Neural cell (in vitro differentiated cells): ENCODE measurements at regions not wholly inside any gene's neighbourhood (a gene's known extent, or its start where the extent isn't known, plus 50 kb on each side); places are given as distances from the start of the nearest gene placed in this dataset.

ENCODE experiments used
- H2AFZ ChIP-seq: fragments of 200-600, 300-800 bp; sonication (generic), shearing (Covaris generic); 2 replicates; pipeline ENCODE4 v1.6.0; 2014; ENCODE audit warnings: low read depth, mild to moderate bottlenecking, antibody characterized with exemption, low read length, moderate library complexity
- H3F3A ChIP-seq: fragments of 200-600 bp; shearing (Covaris generic); 2 replicates; pipeline ENCODE4 v1.6.1; 2016; ENCODE audit warnings: mild to moderate bottlenecking, moderate library complexity, mixed read lengths, antibody characterized with exemption, low read length; ENCODE audit not compliant: insufficient read depth, poor library complexity, severe bottlenecking
- H3K27ac ChIP-seq: fragments of 200-600, 300-800 bp; sonication (generic), shearing (Covaris generic); 2 replicates; pipeline ENCODE4 v1.5.1; 2014; ENCODE audit warnings: mild to moderate bottlenecking, low read length, moderate library complexity
- H3K27me3 ChIP-seq: fragments of 300-800, 200-600 bp; sonication (generic), shearing (Covaris generic); 2 replicates; pipeline ENCODE4 v1.6.0; 2014; ENCODE audit warnings: mild to moderate bottlenecking, low read depth, low read length, moderate library complexity; ENCODE audit not compliant: insufficient read depth
- H3K36me3 ChIP-seq: fragments of 300-800, 200-600 bp; sonication (generic), shearing (Covaris generic); 2 replicates; pipeline ENCODE4 v1.5.1; 2014; ENCODE audit warnings: mild to moderate bottlenecking, antibody characterized with exemption, low read length, moderate library complexity; ENCODE audit not compliant: insufficient read depth
- H3K4me2 ChIP-seq: fragments of 300-800, 200-600 bp; sonication (generic), shearing (Covaris generic); 2 replicates; pipeline ENCODE4 v1.6.0; 2014; ENCODE audit warnings: mild to moderate bottlenecking, low read length
- H3K4me3 ChIP-seq: fragments of 300-800, 200-600 bp; sonication (generic), shearing (Covaris generic); 2 replicates; pipeline ENCODE4 v1.5.1; 2014; ENCODE audit warnings: mild to moderate bottlenecking, low read length, moderate library complexity
- H3K79me2 ChIP-seq: fragments of 200-600 bp; shearing (Covaris generic); replicated peaks from 2 replicates; pipeline ENCODE4 v1.6.0; 2014; ENCODE audit warnings: mild to moderate bottlenecking, low read length, moderate library complexity; ENCODE audit not compliant: insufficient read depth
- H3K9ac ChIP-seq: fragments of 300-800, 200-600 bp; sonication (generic), shearing (Covaris generic); 2 replicates; pipeline ENCODE4 v1.6.1; 2016; ENCODE audit warnings: mild to moderate bottlenecking, low read length, mixed read lengths
- H3K9me2 ChIP-seq: fragments of 200-600 bp; shearing (Covaris generic); 2 replicates; pipeline ENCODE4 v1.6.1; 2016; ENCODE audit warnings: mild to moderate bottlenecking, low read length, mixed read lengths; ENCODE audit not compliant: insufficient read depth
- H3K9me3 ChIP-seq: fragments of 200-600, 300-800 bp; sonication (generic), shearing (Covaris generic); 2 replicates; pipeline ENCODE4 v1.6.1; 2016; ENCODE audit warnings: mild to moderate bottlenecking, mixed run types, low read length, moderate library complexity, mixed read lengths
- H4K20me1 ChIP-seq: fragments of 200-600 bp; shearing (Covaris generic); 2 replicates; pipeline ENCODE4 v1.6.1; 2016; ENCODE audit warnings: mild to moderate bottlenecking, mixed run types; ENCODE audit not compliant: insufficient read depth
- CTCF ChIP-seq: fragments of 450-650 bp; IDR thresholded peaks from 2 replicates; pipeline ENCODE4 v1.5.1; 2014; ENCODE audit warnings: antibody characterized with exemption, mild to moderate bottlenecking, moderate library complexity; ENCODE audit not compliant: poor library complexity, severe bottlenecking
- EP300 ChIP-seq: fragments of 450-650 bp; conservative IDR thresholded peaks from 2 replicates; pipeline ENCODE4 v1.6.1; 2014; ENCODE audit warnings: antibody characterized with exemption, mild to moderate bottlenecking, moderate library complexity; ENCODE audit not compliant: poor library complexity, severe bottlenecking
- EZH2 ChIP-seq: fragments of 200-600, 300-800 bp; shearing (Covaris generic), sonication (generic); IDR thresholded peaks from 2 replicates; pipeline ENCODE4 v1.6.1; 2014; ENCODE audit warnings: antibody characterized with exemption, low read length, borderline replicate concordance, mild to moderate bottlenecking; ENCODE audit not compliant: insufficient read depth, poor library complexity, severe bottlenecking
- MXI1 ChIP-seq: fragments of 450-650 bp; conservative IDR thresholded peaks from 2 replicates; pipeline ENCODE4 v1.6.1; 2014; ENCODE audit warnings: antibody characterized with exemption, mild to moderate bottlenecking; ENCODE audit not compliant: poor library complexity, severe bottlenecking
- POLR2AphosphoS5 ChIP-seq: IDR thresholded peaks from 2 replicates; pipeline ENCODE4 v1.6.1; 2012
- RAD21 ChIP-seq: fragments of 450-650 bp; conservative IDR thresholded peaks from 2 replicates; pipeline ENCODE4 v1.6.1; 2014; ENCODE audit warnings: antibody characterized with exemption, mild to moderate bottlenecking, moderate library complexity
- SMC3 ChIP-seq: fragments of 450-650 bp; conservative IDR thresholded peaks from 2 replicates; pipeline ENCODE4 v1.6.1; 2014; ENCODE audit warnings: antibody characterized with exemption, mild to moderate bottlenecking, moderate library complexity; ENCODE audit not compliant: poor library complexity
- TAF1 ChIP-seq: IDR thresholded peaks from 2 replicates; pipeline ENCODE4 v1.6.1; 2012; ENCODE audit warnings: low read depth
- TF ChIP-seq, protein P1 (sequence below): IDR thresholded peaks from 2 replicates; pipeline ENCODE4 v1.6.1; 2012; ENCODE audit warnings: borderline replicate concordance

DNA sequence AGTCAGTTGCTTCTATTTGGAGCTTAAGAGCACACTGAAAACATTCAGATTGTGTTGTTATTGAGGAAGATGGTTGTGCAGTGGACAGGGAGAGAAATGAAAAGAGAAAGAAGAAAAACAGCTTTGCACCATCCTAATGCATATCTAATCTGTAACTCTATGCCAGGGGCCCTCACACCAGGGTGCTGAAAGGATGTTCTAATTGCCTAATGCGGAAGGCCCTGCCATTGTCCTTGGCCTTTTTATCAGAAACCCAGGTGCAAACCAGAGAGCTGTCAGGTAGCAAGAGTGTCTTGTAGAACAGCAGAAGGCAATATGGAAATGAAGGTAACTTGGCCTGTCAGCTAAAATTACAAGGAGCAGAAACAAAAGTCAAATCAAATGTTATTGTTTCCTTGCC lies 384.5 kb upstream of the PIK3R1 start:
- Histone ChIP-seq H3K9ac (no peak overlapping the region), H3K27me3 (no peaks in the 10 kb centered on the region), H3K4me2 (no peak overlapping the region), H2AFZ (no peak overlapping the region), H3K4me3 (no peak overlapping the region), H3K27ac (no peak overlapping the region), H3K79me2 (no peaks in the 10 kb centered on the region), H3K9me2 (no peaks in the 10 kb centered on the region), H3K9me3 (no peaks in the 10 kb centered on the region), H3K36me3 (no peaks in the 10 kb centered on the region), H4K20me1 (no peaks in the 10 kb centered on the region), H3F3A (no peaks in the 10 kb centered on the region)
- TF ChIP-seq, protein P1, sequence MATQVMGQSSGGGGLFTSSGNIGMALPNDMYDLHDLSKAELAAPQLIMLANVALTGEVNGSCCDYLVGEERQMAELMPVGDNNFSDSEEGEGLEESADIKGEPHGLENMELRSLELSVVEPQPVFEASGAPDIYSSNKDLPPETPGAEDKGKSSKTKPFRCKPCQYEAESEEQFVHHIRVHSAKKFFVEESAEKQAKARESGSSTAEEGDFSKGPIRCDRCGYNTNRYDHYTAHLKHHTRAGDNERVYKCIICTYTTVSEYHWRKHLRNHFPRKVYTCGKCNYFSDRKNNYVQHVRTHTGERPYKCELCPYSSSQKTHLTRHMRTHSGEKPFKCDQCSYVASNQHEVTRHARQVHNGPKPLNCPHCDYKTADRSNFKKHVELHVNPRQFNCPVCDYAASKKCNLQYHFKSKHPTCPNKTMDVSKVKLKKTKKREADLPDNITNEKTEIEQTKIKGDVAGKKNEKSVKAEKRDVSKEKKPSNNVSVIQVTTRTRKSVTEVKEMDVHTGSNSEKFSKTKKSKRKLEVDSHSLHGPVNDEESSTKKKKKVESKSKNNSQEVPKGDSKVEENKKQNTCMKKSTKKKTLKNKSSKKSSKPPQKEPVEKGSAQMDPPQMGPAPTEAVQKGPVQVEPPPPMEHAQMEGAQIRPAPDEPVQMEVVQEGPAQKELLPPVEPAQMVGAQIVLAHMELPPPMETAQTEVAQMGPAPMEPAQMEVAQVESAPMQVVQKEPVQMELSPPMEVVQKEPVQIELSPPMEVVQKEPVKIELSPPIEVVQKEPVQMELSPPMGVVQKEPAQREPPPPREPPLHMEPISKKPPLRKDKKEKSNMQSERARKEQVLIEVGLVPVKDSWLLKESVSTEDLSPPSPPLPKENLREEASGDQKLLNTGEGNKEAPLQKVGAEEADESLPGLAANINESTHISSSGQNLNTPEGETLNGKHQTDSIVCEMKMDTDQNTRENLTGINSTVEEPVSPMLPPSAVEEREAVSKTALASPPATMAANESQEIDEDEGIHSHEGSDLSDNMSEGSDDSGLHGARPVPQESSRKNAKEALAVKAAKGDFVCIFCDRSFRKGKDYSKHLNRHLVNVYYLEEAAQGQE: no peak
- TF ChIP-seq TAF1 (no peak), RAD21 (no peak), CTCF (no peak), EP300 (no peak), MXI1 (no peak), POLR2AphosphoS5 (no peak), SMC3 (no peak), EZH2 (no peak)

DNA sequence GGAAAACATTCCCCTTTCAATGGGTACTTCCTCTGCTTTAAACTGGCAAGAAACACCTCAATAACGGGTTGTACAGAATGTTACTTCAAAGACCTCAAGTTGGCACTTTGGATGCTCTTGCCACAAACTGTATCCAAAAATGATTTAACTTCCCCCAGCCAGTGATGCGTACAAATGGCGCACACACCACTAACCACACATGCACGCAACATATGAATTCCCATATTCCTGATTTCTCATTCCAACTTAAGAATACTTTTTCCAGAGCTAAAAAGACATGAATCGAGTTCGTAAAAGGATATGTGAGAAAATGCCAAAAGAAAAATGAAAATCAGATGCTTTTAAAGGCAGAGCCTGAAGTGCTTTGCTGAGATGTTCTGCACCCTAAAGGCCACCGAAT lies 388.0 kb upstream of the PIK3R1 start:
- no peaks in the 10 kb centered on the region for H3K36me3 ChIP-seq
- H3F3A ChIP-seq: no peaks in the 10 kb centered on the region
- H3K9me2 ChIP-seq: no peaks in the 10 kb centered on the region
- no peak overlapping the region for H3K27ac ChIP-seq
- H3K9ac ChIP-seq: no peak overlapping the region
- no peaks in the 10 kb centered on the region for H3K9me3 ChIP-seq
- H3K4me3 ChIP-seq: no peak overlapping the region
- no peak for TF ChIP-seq TAF1
- TF ChIP-seq POLR2AphosphoS5: no peak
- no peak for TF ChIP-seq EP300
- TF ChIP-seq, protein P1: no peak
- no peak for TF ChIP-seq CTCF
- TF ChIP-seq RAD21: no peak
- H4K20me1 ChIP-seq: no peaks in the 10 kb centered on the region
- H3K27me3 ChIP-seq: no peaks in the 10 kb centered on the region
- H3K4me2 ChIP-seq: no peak overlapping the region
- no peak overlapping the region for H2AFZ ChIP-seq
- H3K79me2 ChIP-seq: no peaks in the 10 kb centered on the region
